22Rv1 (cell line): ENCODE measurements at regions not wholly inside any gene's neighbourhood (a gene's known extent, or its start where the extent isn't known, plus 50 kb on each side); places are given as distances from the start of the nearest gene placed in this dataset.

ENCODE experiments used
- ZFX ChIP-seq: fragments of 450-650 bp; IDR thresholded peaks from 2 replicates; pipeline ENCODE4 v1.6.1; 2017; ENCODE audit warnings: antibody characterized with exemption, borderline replicate concordance
- TF ChIP-seq, protein P1 (sequence below): fragments of 450-650 bp; IDR thresholded peaks from 2 replicates; pipeline ENCODE4 v1.5.1; 2017; ENCODE audit warnings: mild to moderate bottlenecking

DNA sequence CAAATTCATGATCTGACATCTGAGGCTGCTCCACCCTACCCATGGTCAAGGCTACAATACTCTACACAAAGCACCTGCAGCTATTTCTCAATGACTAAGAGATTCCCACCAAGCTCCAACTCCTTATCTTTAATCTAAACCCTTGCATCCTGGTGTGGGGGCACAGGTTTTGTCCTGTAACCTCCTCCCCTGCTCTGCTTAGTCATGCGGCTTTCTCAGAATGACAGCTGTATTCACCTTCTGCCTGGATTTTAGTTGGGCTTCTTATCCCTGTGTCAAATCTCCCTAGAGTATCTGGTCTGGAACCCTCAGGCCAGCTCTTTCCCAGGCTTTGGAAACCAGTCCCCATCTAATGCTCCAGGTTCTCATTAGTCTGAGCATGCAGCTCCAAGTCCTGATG lies 159.0 kb downstream of the BARHL2 start:
- TF ChIP-seq, protein P1, sequence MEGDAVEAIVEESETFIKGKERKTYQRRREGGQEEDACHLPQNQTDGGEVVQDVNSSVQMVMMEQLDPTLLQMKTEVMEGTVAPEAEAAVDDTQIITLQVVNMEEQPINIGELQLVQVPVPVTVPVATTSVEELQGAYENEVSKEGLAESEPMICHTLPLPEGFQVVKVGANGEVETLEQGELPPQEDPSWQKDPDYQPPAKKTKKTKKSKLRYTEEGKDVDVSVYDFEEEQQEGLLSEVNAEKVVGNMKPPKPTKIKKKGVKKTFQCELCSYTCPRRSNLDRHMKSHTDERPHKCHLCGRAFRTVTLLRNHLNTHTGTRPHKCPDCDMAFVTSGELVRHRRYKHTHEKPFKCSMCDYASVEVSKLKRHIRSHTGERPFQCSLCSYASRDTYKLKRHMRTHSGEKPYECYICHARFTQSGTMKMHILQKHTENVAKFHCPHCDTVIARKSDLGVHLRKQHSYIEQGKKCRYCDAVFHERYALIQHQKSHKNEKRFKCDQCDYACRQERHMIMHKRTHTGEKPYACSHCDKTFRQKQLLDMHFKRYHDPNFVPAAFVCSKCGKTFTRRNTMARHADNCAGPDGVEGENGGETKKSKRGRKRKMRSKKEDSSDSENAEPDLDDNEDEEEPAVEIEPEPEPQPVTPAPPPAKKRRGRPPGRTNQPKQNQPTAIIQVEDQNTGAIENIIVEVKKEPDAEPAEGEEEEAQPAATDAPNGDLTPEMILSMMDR: no peak
- no peak for TF ChIP-seq ZFX
